ENCODE measurements at regions not wholly inside any gene's neighbourhood (a gene's known extent, or its start where the extent isn't known, plus 50 kb on each side); places are given as distances from the start of the nearest gene placed in this dataset.
A peak's percentile ranks its signal among the peaks of the same experiment; 100 is the strongest.

DNA sequence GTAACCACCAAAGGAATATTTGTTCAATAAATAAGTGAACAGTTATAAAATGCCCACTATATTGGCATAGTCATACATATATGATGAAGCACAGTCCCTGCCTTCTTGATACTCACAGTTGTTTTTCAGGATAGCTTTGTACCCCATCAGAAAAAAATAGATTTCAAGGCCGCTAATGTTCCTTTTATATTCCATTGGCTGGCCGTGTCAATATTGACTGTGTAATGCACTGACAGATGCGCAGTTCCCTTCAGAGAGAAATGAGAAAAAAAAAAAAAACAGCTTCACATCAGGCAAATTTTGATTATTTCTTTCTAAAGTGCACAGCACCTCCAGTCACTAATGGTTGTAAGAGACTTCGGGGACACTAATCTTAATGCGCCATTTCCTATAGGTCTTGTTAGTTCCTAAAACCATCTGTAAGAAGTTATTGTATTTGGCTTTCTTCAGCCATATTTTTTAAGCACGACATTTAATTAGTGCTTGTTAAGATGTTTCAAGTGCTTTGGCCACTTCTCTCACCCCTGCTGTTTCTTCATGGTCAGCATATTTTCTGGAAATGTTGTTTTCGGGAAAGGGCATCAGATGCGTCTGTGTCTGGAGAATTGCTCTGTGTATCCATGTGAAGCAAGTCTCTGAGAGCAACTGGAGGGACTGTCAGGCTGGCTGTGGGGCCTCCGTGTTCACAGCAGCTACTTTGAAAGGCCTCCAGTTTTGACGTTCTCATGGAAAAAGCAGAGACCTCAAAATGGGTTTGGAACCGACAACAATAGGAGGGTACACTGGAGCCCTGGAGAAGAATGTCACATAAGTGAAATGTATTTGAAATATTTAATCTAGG is 378.3 kb downstream of the MTX2 start:
- no peak for DNase-seq (ENCODE audit: low read depth)

DNA sequence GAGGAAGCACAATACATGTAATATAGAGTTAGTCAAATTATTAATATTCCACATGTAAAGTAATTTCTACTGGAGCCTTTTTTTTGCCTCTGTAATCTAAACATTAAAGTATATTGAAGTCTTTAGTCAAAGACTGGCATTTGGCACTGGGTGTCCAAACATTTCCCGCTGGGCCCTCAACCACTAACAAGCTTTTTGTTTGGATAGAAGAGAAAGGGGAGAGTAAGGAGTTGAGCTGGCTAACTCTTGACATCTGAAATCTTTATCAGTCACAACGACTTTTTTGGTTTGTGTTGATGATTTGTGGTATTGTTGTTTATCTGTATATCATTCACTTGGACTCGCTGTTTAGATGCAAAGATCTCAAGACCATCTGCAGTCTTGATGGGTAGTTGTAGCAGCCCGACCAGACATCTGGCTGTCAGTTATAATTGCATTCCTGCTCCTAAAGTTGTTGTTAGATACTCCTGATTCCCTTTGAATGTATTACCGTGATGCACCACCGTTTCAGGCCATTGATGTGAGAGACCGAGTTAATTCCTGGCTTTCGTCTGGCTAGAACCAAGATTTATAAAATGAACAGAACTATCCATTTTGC is 379.6 kb downstream of the MTX2 start:
- no peak for DNase-seq (ENCODE audit: low read depth)

- DNase-seq (ENCODE audit: low read depth): no peak
Measured at GRCh38 chr2:176650104-176650837, 381.0 kb downstream of the MTX2 start.

DNA sequence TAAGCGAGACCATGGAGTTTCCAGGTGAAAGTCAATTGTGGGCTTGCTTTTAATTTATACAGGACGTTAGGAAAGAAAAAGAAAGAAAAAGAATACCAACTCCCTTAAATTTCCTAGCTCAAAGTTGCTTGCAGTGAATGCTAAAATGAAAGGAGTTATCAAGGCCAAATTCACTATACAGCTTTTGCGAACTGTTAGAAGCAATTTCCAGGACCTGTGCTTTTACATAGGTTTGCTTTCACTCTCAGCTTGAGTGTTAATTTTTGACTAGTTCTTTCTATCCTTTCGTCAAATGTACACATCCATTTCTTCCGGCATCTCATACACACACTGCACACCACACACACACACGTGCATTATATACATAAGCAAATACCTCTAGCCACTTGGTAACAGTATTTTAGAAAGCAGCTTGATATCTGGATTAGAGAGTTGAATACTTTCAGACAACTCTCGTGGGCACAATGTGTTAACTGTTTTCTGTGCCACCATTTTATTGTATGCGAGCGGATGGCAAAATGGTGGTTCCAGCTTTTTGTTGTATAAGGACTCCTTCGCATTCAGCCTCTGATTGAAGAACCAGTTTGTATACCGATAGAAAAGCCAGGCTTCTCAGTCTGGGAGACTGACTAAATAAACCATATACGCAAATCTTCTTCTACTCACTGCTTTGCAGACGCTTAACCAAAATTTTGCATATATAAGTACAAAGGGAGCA is 381.8 kb downstream of the MTX2 start:
- no peak for DNase-seq (ENCODE audit: low read depth)

DNA sequence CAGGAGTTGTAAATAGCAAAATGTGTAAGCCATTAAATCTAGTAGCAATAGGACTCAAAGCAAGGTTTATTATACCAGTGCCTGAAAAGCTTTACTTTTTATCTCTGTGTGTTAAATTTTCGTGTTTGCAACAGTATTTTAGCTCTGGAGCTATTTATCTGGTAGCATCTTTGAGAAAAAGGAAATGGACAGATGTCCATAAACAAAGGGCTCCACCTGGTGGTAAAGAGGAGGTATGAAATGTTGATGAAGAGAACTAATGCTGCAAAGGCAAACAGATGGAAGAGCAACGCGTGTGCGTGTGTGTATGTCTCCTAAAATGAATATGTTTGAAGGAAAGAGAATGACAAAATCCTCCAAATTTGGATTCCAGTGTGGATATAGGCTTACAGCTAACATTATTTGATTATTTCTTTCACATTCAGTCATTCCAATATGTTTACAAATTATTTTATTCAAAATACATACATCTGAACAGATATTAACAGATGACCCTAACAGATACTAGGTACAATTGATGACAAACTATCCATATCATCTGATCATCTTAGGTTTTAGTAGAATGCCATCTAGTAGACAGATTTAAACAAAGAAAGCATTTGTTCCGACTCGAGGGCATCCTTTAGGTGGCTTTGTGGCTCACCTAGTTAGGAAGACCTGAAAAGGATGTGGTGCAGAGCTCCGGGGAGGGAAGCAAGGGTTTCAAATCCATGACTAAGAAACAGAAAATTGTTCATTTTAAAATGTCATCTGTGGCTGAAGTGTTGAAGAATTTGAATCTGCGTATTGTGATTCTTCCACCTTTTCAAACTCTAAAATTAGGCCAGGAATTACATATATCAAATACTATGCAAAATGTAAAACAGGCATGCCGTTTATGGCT is 383.3 kb downstream of the MTX2 start:
- DNase-seq (ENCODE audit: low read depth): peak; percentile 54

GRCh38 chr2:176653479-176654443 is 384.5 kb downstream of the MTX2 start:
- peak; percentile 81 for DNase-seq (ENCODE audit: low read depth)

DNA sequence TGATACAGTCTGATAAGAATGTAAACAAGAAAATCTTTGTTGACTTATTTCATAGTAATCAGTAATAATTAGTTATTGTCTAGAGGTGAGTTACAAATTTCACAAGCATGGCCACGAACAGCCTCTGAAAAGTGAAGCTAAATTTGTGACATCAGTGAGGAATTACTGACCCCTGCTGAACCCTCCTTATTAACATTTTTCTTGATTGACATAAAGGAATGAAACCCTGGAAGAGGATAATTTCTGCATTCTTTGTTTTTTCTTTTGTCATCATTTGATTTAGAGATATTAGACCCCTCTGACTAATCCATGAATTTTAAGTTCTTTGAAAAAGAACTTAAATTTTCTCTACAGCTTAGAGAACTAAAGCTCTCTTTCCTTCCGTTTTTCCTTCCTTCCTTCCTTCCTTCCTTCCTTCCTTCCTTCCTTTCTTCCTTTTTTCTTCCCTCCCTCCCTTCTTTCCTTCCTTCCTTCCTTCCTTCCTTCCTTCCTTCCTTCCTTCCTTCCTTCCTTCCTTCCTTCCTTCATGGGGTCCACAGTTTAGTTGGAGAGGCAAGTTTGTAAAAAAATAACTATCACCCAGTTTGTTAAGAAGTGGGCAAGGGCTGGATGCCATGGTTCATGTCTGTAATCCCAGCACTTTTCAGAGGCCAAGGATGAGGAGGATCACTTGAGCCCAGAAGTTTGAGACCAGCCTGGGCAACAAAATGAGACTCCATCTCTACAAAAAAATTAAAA is 387.0 kb downstream of the MTX2 start:
- no peak for DNase-seq (ENCODE audit: low read depth)

GRCh38 chr2:176656776-176657140 is 387.5 kb downstream of the MTX2 start:
- no peak for DNase-seq (ENCODE audit: low read depth)

DNA sequence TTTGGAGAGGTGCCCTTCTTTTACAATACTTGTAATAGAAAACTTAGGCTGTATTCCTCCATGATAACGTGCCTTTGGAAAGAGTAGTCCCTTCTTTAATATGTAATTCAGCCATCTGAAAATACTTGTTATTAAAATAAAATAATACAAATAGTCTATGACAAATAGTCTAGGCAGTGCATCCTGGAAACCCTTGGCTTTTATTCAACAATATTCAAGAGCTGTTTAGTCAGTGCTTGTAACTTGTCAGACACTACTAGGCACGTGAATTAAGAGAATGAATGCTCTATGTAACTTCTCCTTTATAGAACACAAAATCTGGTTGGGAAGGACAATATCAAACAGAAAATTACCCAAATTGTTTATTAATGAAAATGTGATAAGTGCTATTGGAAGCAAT is 388.2 kb downstream of the MTX2 start:
- DNase-seq (ENCODE audit: low read depth): no peak

DNA sequence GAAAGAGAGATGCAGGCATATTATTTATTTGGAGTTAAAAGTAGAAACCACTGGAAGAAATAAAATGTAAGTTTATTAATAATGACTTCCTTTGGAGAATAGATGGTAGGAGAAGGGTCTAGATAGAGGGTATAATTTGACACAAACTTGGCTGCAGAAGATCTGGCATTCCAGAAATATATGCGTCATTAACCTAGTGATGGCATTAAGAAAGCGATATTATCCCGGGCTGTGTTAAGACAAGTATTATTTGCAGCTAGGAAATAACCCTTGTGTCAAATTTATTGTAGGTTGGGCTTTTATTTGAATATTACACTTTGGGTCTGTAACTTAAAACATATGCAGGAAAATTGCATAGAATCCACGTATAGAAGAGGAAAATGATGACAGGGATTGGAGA is 389.5 kb downstream of the MTX2 start:
- DNase-seq (ENCODE audit: low read depth): no peak

DNA sequence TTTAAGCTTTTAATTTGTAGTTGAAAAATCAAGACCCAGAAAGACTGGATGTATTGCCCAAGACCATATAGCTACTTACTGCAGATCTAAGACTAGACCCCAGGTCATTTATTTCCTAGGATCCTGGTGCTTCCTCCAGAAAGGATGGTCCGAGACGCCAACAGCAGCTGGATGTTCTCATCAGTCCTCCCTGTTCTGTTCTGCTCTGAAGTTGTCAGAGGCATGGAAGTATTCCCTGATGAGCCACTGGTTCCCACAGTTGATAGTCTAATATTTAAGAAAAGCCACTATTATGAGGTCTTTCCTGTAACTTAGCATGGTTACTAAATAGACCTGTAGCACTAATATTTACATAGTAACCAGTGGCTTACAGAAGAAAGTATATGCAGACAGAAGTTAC is 393.5 kb downstream of the MTX2 start:
- DNase-seq (ENCODE audit: low read depth): no peak

DNA sequence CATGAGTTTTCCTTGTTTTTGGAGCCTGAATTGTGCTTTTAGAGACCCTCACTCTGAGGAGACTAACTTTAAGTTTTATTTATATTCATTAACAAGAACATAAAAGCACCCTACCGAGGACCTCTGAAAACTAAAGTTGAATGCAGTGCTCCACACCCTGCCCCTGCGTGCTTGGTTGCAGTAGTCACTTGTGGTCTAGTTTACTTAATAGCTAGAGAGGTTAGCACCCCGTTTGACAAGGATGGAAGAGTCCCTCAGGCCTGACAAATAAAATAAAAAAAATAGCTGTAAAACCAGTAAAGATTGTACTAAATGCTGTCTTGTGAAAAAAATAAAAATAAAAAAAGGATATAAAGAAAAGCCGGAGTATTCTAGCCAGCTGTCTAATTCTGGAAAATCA is 395.2 kb downstream of the MTX2 start:
- DNase-seq (ENCODE audit: low read depth): no peak

DNA sequence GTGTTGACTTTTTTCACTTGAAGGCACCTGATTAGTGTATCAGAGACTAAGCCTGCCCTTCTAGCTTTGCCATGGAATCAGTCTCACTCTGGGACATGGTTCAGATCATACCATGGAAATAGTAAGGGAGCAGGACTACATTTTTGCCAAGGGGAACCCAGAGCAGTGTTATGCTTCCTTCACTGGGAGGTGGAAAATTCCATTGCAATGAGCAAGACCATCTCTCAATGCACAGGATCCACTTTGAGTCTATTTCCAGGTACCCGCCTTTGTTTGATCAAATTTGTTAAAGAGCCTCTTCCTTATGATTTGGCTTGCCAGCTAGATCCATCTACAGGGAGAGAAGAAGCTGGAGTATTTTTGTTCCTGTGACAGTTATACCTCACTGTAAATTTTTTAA is 395.8 kb downstream of the MTX2 start:
- no peak for DNase-seq (ENCODE audit: low read depth)

DNA sequence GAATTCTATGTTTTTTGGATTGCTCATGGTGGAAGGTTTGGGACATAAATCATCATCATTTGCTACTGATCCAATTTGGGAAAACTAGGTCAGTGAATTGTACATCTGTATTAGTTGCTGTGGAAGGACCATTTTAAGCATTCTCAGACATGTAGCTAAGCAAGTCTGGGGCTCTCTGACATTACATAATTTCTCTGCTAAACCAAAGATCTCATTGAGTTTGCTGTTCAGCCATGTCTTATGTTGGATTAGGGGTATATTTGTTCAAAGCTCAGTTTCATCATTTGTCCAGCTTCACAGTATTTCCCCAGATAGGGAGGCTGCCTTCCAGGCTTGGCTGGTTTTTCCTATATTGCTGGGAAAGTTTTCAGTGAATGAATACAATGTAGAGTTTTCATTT is 399.7 kb downstream of the MTX2 start:
- no peak for DNase-seq (ENCODE audit: low read depth)

DNA sequence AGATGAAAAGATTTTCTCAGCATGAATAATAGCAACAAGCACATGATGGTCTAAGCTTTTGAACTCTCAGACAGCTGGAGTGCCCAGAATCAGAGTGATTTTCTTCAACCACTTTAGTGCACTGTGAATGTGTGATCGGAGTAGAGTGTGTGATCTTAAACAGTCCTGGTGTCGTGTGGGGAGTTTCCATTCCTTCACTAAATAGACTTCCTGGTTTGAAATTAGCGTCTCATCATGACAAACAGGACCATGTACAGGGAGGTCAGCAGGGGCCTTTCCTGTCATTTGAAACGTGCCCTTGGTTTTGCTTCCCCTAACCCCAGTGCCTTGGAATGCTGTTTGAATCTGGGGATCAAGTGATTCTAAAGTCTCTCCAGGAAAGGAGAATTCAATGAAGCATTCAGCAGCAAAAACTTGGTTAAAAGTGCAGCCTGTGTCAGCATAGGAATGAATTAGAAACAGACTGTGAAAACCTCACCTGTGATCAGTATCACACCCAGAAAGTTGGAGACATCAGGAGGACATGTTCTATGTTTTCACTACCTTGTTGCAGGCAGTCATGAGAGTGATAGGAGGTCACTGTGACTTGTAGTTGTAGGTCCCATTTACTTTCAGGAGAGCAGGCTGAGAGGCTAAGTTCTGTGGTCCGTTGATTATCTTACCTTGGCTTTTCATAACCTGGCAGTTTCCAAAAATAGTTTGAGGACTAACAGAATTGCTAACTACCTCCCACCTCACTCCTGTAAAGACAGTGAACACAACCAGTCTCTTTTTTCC is 400.3 kb downstream of the MTX2 start:
- no peak for DNase-seq (ENCODE audit: low read depth)

DNA sequence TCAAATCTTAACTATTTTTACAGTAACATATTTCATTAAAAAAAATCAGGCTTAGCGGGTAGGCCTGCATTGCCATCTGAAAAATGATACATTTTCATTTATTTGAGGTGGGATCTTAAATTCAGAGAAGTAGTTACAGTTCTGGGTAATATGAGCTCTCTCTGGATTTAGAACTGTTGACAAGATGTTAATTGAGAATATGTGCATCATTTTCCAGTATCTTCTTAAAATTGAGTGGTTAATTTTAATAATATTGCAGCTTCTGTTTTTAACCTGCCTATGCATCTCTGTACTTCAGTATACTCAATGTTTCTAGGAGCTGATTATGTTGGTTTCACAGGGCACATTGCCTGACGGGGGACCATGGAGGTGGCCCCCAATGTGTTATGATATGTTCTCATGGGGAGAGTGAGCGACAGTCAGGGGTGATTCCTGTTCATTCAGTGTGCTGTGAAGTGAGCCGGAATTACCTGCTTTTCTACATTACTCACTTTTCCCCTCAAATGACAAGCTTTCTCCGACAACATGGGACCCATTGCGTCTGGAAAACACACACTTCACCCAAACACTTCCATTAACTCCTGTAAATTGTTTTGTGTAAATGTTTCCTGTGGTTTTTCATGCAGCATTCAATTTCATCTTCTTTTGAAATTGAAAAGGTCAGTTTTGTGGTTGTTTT is 406.2 kb downstream of the MTX2 start:
- no peak for DNase-seq (ENCODE audit: low read depth)

GRCh38 chr2:176677746-176678265 is 408.6 kb downstream of the MTX2 start:
- DNase-seq (ENCODE audit: low read depth): no peak

DNA sequence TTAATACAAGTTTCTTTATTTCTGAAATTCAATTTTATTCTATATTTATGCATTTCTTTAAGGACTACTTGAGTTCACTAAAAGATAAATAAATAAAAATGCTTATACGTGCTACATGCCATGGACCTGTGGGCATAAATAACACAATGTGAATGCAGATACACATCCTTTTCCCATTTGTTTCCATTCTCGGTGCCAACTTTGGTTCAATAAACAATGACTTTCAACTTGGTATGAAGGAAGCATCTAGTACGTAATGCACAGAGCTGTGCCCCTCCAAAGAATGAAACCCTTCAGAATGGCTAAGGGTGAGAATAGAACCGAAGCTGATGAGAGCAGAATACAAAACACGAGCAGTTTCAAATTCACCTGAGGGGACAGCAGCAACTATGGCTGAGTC is 409.3 kb downstream of the MTX2 start:
- no peak for DNase-seq (ENCODE audit: low read depth)

All from Daoy (cell line).